HG02981 (cell line): ENCODE measurements at regions not wholly inside any gene's neighbourhood (a gene's known extent, or its start where the extent isn't known, plus 50 kb on each side); places are given as distances from the start of the nearest gene placed in this dataset.

ENCODE experiments used
- ATAC-seq: cut with Tn5 transposase; IDR thresholded peaks from one replicate; pipeline ENCODE4 v1.9.1; 2021; ENCODE audit warnings: mild to moderate bottlenecking, moderate library complexity; ENCODE audit not compliant: unreplicated experiment

DNA sequence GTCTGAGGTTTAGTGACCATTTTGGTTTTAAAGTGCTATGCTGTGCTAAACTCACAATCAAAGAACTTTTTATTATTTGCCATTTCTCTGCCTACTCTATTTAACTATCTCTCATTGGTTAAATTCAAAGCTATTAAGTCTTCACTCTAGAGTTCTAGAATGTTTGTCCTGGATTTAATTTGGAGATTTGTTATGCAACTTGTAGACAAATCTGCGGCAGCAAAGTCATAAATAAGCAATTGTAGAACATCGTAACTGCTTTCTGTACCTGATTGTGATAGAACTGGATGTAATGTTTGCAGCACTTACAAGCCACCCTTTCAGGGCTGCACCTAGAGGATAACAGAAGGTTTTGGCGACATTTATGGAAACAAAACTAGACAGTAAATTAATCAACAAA lies 566.5 kb upstream of the ADGRL2 start:
- ATAC-seq, result no peak

DNA sequence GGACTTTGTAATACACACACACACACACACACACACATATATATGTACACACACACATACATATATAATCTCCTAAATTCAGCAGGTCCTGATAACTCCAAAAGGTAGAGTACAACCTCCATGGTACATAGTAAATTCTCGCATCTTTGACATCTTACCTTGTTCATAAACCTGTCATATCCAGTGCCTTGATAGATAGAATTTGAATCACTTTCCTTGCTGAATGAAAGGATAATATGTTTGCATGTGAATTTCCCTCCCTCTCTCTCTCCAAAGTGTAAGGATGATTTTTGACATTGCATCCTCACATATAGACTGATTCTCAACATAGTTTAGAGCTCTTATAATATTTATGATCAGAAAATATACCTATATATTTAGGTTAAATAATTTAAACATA lies 567.1 kb upstream of the ADGRL2 start:
- no peak for ATAC-seq

DNA sequence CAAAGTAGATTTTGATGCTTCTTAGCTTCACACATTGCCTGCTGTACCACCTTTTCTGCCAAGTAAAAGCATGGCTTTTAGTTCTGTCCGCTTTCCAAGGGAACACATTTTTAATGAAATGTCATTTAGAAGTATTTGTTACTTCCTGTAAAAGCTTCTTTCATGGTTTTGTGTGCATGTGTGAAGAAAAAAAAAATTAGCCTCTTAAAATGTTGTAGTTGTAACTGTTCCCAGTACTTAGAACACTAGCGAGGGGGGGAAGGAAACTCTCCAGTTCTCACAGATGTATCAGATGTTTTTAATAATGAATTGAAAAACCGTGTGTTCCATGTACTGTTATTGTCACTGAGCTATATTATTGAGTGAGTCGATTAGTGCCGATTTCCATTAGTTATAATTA lies 568.3 kb upstream of the ADGRL2 start:
- no peak for ATAC-seq

DNA sequence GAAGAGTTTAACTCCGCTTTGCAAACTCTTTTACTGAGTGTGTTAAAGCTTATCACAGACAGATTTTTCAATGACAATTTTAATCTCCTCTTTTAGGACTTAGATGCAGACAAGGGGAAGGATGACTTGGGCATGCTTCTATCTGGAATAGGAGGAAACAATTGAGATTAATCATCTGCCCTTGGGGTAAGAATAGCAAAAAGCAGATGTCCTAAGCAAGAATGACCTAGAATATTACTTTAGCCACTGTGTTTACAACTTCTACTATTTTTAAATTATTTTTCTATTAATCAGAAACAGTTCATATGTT lies 569.0 kb upstream of the ADGRL2 start:
- ATAC-seq, result no peak

DNA sequence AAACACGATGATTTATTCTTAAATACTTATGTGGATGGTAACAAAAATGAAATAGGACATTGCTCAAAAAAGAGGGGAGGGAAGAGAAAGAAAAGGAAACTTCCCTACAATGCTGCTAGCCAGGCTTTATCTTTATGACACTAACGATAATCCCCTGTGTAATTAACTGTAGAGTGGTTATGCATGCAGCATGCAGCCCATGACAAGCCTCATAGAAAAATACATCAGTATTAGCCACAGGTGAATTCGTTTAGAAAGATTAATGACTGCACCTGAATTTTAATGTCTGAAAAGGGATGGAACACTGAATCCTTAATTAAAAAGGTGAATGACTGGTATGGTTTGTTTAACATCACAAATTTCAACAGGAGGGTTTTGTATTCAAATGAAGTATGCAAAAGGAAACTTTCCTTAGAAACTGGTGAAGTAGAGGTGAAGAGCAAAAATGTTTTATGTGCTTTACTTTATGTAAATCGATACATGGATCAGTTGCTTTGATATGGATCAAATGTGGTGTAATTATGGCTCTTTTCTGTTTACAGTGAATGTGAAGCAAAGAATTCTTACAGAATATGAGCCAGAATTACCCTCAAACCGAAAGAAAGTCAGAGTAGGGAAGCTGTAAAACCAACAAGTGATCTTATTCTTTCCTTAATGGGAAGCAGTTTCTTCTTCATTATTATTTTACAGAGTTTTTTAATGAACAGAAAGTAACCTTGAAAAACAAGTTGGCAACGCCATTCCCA lies 569.6 kb upstream of the ADGRL2 start:
- no peak for ATAC-seq

DNA sequence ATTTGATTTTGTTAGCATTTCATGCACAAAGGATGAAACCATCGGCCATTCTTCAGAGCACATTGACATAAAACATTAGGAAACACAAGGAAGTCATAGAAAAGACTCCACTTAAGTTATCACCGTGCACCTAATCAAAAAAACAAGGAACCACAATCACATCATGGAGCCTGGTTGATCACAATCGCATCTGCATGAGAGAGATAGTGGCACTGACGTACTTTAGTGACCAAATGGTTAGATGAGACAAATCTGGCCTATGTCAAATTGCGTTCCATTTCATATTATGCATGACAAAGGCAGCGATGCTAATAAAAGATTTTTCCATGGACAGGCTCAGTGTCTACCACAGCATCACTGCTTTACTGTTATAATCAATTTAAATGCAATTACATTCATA lies 571.8 kb upstream of the ADGRL2 start:
- no peak for ATAC-seq

DNA sequence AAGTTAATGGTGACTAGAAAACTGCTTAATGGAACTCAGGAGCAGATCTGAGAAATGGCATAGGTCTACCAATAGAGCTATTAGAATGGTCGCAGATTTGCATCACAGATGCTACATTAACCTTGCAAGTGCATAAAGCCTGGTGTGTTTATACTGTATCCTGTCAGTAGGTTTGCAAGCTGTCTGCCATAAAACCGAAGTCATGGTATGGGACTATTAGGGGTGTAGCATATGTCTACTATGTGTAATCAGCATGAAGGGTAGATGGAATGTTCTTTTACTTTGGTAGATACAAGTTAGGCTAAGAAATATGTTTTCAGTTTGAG lies 574.2 kb upstream of the ADGRL2 start:
- peak; percentile 48 for ATAC-seq

DNA sequence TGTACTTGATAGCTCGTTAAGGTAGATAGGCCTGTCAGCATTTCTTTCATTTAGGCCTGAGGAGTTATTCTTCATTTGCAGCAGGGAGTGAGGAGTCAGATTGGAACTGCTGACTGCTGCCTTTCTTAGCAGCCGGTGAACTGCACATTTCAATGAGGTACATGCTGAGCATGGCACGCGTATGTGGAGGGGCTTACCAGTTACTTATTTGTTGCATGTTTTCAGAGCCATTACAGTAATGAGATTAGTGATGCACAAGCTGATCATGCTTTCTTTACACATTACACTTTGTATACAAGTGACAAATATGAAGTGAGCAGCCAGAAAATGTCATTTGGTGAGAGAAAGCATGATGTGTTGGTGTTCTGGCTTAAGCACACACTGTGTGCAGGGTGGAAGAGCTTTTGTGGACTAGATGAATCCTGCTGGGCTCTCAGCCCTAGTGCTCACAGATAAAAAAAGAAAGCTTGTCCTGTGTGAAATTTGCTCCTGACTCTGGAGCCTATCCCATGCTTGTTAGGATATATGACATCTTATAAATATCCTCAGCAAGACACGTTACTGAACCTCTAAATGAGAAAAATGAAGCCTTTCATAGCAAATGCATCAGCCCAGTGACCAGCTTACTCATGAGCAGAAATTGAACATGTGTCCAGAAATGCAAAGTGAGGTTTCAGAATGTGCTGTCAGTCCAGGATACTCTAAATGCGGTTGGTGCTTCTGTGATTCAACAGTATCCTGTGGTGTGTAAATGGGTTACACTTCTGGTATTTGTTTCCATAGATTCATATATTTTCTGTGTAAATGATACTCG lies 574.7 kb upstream of the ADGRL2 start:
- ATAC-seq, result peak; percentile 72

DNA sequence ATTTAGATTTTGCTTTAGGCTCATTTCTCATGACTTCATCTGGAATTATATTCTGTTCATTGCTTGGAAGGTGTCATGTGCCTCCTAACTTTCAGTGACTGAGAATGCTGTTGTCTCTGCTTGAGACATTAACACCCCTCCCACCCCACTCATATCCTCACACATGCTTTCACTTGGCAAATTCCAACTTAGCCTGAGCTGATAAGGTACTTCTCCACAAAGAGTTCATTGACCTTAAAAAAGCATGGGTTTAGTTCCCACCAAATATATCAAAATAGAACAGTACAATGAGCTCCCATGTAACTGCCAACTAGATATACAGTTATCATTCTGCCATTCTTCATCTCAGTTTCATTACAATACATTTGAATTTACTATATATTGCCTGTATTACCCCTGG lies 576.5 kb upstream of the ADGRL2 start:
- no peak for ATAC-seq

DNA sequence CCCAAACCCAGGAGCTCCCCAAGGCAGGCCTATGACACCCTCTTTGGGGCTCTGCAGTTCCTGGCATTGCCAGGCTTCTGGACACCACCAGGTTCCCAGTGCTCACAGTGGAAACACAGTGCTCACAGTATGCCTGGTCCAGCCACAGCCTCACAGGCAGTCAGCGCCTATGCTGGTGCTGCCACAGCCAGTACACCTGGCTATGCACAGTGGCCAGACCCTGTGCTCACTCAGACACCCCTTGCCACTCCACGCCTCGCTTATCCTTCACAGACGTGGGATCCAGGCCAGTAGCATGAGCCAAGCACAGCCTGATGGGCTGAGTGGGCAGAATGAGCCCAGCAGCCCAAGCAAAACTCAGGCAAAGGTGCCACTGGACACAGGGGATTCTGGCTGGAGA lies 579.2 kb upstream of the ADGRL2 start:
- no peak for ATAC-seq

DNA sequence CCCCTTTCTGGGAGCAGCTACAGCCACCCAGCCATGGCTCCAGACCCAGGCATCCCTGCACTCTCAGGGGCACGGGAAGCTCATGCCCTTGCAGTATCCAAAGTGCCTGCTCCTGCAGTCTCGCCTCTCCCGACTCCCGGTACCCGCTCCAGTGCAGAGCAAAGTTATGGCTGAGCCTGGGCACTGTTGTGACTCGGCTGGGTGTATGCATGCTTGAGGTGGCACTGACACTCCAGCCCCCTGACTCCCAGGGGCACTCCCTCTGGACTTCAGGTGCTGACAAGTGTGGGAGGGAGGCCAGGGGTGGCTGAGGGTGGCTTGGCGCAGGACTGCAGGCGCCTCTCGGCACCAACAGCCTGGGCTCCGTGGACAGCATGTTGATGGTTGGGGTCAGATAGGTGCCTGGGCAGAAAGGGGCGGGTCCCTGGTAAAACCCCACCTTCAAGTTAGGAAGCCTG lies 580.1 kb upstream of the ADGRL2 start:
- no peak for ATAC-seq

DNA sequence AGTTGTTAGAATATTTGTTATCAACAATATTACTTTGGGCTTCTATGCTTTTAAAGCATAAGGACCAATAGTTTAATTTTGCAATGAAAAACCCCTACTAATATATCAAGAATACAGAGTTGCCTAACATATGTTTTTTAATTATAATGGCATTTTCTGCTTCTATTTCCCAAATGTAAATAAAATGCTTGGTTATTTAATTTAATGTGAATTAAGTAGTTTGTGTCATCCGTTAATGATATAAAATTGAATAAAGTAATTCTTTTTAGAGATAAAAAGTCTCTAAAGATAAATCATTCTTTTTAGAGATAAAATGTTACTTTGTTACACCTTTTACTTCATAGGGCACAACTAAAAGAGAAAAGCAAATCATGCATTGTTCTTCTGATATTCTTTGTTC lies 583.7 kb upstream of the ADGRL2 start:
- no peak for ATAC-seq

DNA sequence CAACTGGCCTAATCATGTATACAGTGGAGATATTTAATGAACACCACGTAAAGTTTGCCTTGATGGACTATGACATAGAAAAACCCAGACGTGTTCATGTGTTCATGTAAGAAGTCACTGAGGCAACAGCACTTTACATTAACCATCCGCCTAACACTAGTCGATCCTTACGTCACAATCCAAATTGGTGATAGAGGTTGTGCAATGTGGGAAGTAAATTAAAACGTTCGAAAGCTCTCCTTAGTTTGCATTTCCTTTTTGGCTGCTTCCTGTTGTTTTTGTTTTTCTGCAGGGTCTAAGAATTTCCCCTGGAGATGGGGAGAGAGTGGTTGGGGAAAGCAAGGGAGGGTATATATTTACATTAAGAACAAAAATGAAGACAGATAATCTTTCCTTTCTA lies 587.5 kb upstream of the ADGRL2 start:
- no peak for ATAC-seq

DNA sequence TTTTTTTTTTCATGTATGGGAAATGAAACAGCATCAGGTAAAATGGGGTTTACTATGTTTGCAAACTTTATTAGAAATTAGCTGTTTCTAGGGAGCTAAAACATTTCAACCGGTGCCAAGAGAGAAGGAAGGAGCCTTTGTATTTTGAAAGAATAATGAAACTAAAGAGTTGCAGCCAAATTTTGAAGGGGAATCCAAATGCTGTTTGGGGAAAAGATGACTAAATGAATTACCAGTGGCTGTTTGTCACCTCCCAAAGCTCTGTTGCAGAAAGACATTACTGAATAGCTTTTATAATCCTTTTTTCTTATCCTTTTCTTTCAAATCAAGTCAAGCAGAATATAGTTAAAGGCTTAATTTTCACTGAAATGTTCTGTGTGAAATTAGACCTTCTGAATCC lies 591.3 kb upstream of the ADGRL2 start:
- ATAC-seq, result no peak

DNA sequence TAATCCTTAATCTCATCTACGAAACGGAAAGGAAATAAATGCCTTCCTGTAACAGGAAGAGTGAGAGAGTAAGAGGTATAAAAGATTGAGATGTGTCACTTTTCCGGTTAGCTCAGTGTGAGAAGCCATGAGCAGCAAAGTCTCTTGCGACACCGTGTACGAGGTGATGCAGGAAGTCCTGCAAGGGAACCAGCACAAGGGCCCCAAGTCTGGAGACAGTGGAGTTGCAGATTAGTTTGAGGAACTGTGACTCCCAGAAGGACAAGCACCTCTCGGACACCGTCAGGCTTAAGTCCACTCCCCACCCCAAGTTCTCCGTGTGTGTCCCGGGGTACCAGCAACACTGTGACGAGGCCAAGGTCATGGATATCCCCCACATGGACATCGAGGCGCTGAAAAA lies 592.3 kb upstream of the ADGRL2 start:
- ATAC-seq, result no peak

DNA sequence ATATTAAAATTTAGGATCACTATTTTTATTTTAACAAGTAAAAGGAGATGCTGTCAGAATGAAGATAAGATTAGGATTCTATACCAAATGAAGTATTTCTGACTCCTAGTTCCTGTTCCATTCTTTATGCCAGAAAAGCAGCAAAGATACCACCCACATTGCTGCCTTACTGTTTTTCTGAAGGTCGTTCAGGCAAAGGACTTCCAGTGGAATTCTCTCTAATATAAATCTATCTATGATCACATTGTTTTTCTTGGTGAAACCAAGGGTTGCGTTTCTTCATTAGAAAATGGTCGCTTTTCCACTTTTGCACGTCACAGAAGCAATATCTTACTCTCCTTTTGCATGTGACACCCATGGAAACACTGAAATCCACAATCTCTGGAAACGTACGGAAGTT lies 594.8 kb upstream of the ADGRL2 start:
- ATAC-seq, result no peak

DNA sequence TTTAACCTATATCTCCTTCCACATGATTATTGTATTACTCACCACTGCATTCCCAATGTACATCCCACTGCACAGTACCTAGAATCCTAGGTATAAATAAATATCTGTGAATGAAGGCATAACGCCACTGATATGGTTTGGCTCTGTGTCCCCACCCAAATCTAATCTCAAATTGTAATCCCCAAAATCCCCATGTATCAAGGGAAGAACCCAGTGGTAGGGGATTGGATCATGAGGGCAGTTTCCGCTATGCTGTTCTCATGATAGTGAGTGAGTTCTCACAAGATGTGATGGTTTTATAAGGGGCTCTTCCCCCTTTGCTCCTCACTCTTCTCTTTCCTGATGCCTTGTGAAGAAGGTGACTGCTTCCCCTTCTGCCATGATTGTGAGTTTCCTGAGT lies 599.0 kb upstream of the ADGRL2 start:
- ATAC-seq, result no peak

DNA sequence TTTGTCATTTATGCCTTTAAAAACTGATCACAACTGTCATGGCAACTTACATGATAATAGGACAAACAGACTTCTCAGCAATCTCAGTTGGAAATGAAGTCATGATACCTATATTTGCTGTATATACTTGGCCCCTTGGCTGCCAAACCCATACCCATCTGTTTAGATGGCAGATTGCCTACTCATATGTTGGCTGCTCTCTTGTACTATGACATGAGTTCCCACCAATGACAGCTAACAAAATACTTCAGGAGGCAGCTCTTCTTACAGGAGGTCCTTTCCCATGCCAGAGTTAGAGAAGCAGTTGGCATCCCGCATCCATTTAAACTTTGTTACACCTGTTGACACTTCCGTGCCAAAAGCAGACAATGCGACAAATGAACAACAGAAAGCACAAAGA lies 603.1 kb upstream of the ADGRL2 start:
- ATAC-seq, result no peak

DNA sequence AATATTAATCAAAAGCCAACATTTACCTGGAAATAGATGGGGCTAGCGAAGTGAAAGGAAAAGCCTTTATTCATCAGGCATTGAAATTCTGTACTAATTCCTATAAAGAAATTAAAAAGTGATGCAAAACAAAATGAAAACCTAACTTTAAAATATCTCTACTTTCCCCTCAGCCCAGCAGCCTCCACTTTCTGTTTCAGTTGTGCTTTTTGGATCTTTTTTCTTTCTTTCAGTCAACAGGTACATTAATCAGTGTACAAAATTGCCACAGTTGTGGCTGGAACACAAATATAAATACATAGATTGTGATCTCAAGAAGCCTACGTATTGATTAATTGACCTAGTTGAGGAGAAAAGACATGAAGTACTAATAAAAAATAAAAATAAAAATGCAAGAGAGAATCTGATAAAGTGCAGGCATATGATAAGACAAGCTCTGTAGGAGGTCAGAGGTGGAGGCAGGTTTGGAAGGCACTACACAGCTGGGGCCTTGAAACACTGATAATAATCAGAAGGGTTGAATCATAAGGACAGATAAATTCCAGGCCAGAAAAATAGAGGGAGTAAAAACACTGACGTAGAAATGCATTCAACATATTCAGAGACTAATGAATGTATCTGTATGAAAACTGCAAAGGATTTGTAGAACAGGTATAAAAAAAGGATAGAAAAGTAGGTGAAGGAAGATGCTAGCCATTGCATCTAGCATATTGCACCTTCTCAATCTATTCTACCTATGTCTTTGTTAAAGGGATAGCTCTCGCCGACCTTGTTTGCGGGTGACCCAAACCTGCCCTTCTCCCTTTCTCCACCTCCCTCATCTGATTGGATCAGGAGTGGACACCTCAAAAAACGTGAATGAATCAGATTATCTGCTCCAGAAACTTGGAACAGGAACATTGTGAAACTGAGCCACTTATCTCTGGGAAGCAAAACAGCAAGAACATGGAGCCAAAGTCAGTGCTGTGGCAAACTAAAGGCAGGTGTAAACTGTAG lies 607.8 kb upstream of the ADGRL2 start:
- ATAC-seq, result no peak

DNA sequence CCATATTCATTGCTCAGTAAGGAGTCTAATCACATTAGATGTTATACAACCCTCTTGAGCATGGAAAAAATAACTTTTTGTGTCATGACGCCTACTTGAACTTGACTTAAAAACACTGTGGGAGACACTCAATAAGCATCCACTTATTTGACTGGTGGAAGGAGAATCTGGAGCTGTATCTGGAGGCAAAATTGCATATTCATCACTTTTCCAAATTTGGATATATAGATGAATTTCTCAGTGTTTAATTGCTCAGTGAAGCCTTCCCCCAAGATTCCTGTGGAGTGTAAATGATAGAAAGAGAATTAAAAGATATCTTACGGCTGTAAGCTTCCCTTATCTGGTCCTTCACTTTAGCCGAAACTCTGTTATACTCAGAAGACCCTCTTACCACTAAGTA lies 610.7 kb upstream of the ADGRL2 start:
- ATAC-seq, result no peak

DNA sequence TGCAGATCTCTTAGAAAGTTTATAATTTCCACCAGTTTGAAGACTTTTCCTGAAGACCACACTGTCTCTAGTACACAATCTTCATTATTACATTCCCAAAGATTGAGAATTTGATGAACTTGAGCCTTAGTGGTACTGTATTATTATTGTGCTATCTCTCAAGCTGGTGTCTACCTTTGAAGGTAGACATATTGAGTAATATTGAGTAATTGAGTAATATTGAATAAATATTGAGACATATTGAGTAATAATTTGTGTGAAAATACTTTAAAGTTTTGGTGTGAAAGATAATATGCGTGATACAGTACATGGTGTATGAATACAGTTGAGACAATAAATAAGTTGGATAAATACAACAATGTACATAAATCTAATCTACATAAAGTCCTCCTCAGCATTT lies 613.1 kb upstream of the ADGRL2 start:
- no peak for ATAC-seq

DNA sequence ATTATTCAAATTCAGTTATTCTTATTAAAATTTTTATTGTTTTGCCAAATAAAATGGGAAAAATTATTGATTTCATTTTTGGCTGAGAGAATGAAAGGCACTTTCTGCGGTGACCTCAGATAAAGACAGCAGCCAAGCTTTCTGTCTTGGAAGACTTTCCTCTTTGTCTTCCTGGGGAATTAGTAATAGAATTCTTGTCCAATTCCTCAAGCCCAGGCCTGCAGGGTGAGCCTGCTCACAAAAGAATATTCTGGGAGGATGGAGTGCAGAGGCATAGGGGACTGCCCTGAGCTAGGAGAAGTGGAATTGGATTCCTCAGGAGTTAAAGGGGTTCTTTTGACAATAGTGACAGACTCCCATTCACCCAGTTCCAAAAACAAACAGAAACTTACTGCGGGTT lies 614.5 kb upstream of the ADGRL2 start:
- no peak for ATAC-seq
